ENCODE measurements at regions not wholly inside any gene's neighbourhood (a gene's known extent, or its start where the extent isn't known, plus 50 kb on each side); places are given as distances from the start of the nearest gene placed in this dataset.

- H3K9me3 ChIP-seq = no peaks in the 10 kb centered on the region
- DNase-seq (ENCODE audit: extremely low spot score in 2 of 2) = no peak
- no peak overlapping the region for H3K27ac ChIP-seq
- intact Hi-C loops (cut with DNase I) = no loop called here
- no peaks in the 10 kb centered on the region for H3K36me3 ChIP-seq
- H3K4me1 ChIP-seq = no peaks in the 10 kb centered on the region
- no peak overlapping the region for H3K4me3 ChIP-seq
- TF ChIP-seq POLR2A (IDR thresholded peaks at IDR 0.05) = no peak
- TF ChIP-seq POLR2AphosphoS5 (IDR thresholded peaks at IDR 0.05; ENCODE audit: insufficient read depth in 1 of 2, low read depth in 1 of 2) = no peak
- no peaks in the 10 kb centered on the region for H3K27me3 ChIP-seq
Measured at GRCh38 chr3:117681619-117682018, 972.0 kb downstream of the TUSC7 start.

DNA sequence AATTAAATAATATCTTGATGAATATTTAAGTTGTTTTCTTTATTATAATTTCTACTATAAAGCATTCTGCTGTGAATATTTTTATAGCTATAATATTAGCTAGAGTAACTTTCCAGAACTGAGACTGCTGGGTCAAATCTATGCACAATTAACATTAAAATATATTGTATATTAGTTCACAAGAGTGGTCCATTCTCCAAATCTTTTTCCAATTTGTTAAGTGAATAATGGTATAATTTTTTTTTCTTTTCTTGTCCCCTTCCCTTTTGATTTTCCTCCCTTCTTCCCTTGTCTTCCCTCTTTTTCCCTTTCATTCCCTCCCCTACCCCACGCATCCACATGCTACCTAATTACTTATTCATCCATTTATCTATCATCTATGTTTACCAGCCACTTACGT, 977.5 kb downstream of the TUSC7 start:
- H3K27ac ChIP-seq = no peak overlapping the region
- no peaks in the 10 kb centered on the region for H3K4me1 ChIP-seq
- H3K36me3 ChIP-seq = no peaks in the 10 kb centered on the region
- DNase-seq (ENCODE audit: extremely low spot score in 2 of 2) = no peak
- no peak for TF ChIP-seq POLR2A (IDR thresholded peaks at IDR 0.05)
- TF ChIP-seq POLR2AphosphoS5 (IDR thresholded peaks at IDR 0.05; ENCODE audit: insufficient read depth in 1 of 2, low read depth in 1 of 2) = no peak
- no peak for TF ChIP-seq CTCF (IDR thresholded peaks at IDR 0.05)
- no peaks in the 10 kb centered on the region for H3K27me3 ChIP-seq
- no peaks in the 10 kb centered on the region for H3K9me3 ChIP-seq
- intact Hi-C loops (cut with DNase I) = no loop called here
- H3K4me3 ChIP-seq = no peak overlapping the region

- Histone ChIP-seq H3K27ac (no peak overlapping the region), H3K4me3 (no peak overlapping the region), H3K27me3 (no peaks in the 10 kb centered on the region), H3K36me3 (no peaks in the 10 kb centered on the region), H3K9me3 (no peaks in the 10 kb centered on the region), H3K4me1 (no peaks in the 10 kb centered on the region)
- no peak for TF ChIP-seq POLR2A (IDR thresholded peaks at IDR 0.05)
- no peak for TF ChIP-seq CTCF (IDR thresholded peaks at IDR 0.05)
- TF ChIP-seq POLR2AphosphoS5 (IDR thresholded peaks at IDR 0.05; ENCODE audit: insufficient read depth in 1 of 2, low read depth in 1 of 2) = no peak
- intact Hi-C loops (cut with DNase I) = no loop called here
- no peak for DNase-seq (ENCODE audit: extremely low spot score in 2 of 2)
Measured at GRCh38 chr3:117688583-117688982, 979.0 kb downstream of the TUSC7 start.

GRCh38 chr3:117691526-117691925, 981.9 kb downstream of the TUSC7 start:
- no peak for TF ChIP-seq POLR2A (IDR thresholded peaks at IDR 0.05)
- Histone ChIP-seq H3K9me3 (no peaks in the 10 kb centered on the region), H3K36me3 (no peaks in the 10 kb centered on the region), H3K4me1 (no peaks in the 10 kb centered on the region), H3K27ac (no peak overlapping the region), H3K4me3 (no peak overlapping the region), H3K27me3 (no peaks in the 10 kb centered on the region)
- no peak for DNase-seq (ENCODE audit: extremely low spot score in 2 of 2)
- intact Hi-C loops (cut with DNase I) = no loop called here

DNA sequence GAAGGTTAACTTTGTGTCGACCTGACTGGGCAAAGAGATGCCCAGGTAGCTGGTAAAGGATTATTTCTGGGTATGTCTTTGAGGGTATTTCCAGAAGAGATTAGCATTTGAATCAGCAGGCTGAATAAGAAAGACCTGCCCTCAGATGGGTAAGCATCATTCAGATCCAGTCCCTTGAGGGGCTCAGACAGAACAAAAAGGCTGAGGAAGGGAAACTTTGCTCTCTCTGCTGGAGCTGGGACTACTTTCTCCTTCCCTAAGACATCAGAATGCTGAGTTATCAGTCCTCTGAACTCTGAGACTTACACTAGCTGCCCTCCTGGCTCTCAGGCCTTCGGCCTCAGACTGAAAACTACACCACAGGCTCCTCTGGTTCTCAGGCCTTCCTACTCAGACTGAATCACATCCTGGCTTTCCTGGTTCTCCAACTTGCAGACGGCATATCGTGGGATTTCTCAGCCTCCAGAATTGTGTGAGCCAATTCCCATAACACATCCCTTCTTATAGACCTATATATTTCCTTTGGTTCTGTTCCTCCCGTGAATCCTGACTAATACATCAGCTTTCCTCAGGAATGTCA, 982.9 kb downstream of the TUSC7 start:
- H3K27me3 ChIP-seq = no peaks in the 10 kb centered on the region
- H3K4me1 ChIP-seq = no peaks in the 10 kb centered on the region
- TF ChIP-seq POLR2AphosphoS5 (IDR thresholded peaks at IDR 0.05; ENCODE audit: insufficient read depth in 1 of 2, low read depth in 1 of 2) (no peak), POLR2A (IDR thresholded peaks at IDR 0.05) (no peak), CTCF (IDR thresholded peaks at IDR 0.05) (no peak)
- no peak for DNase-seq (ENCODE audit: extremely low spot score in 2 of 2)
- no peaks in the 10 kb centered on the region for H3K36me3 ChIP-seq
- H3K4me3 ChIP-seq = no peak overlapping the region
- H3K9me3 ChIP-seq = no peaks in the 10 kb centered on the region
- intact Hi-C loops (cut with DNase I) = no loop called here
- H3K27ac ChIP-seq = no peak overlapping the region

GRCh38 chr3:117695321-117695720, 985.7 kb downstream of the TUSC7 start:
- no peak for DNase-seq (ENCODE audit: extremely low spot score in 2 of 2)
- H3K36me3 ChIP-seq = no peaks in the 10 kb centered on the region
- H3K27ac ChIP-seq = no peak overlapping the region
- H3K27me3 ChIP-seq = no peaks in the 10 kb centered on the region
- H3K4me3 ChIP-seq = no peak overlapping the region
- no peaks in the 10 kb centered on the region for H3K4me1 ChIP-seq
- no peak for TF ChIP-seq CTCF (IDR thresholded peaks at IDR 0.05)
- TF ChIP-seq POLR2AphosphoS5 (IDR thresholded peaks at IDR 0.05; ENCODE audit: insufficient read depth in 1 of 2, low read depth in 1 of 2) = no peak
- TF ChIP-seq POLR2A (IDR thresholded peaks at IDR 0.05) = no peak
- intact Hi-C loops (cut with DNase I) = no loop called here
- no peaks in the 10 kb centered on the region for H3K9me3 ChIP-seq
